Fibroblast of mammary gland (primary cell): ENCODE measurements at regions not wholly inside any gene's neighbourhood (a gene's known extent, or its start where the extent isn't known, plus 50 kb on each side); places are given as distances from the start of the nearest gene placed in this dataset.
"Not testable (repeated sequence)": the region's sequence is repeated elsewhere in the genome, so short reads cannot be mapped to it uniquely, and the experiment has no call there.

ENCODE experiments used
- DNase-seq: peaks from one replicate; pipeline ENCODE4 v3.0.0-alpha.2; 2010; ENCODE audit warnings: low read depth
- H3K4me3 ChIP-seq: 2 replicates; pipeline ENCODE4 v1.5.1; 2011; ENCODE audit warnings: low read depth, mild to moderate bottlenecking, low read length, moderate library complexity; ENCODE audit not compliant: control insufficient read depth
- TF ChIP-seq, protein P1 (sequence below): conservative IDR thresholded peaks from 2 replicates; pipeline ENCODE4 v1.5.1; 2011; ENCODE audit warnings: low read depth, low read length, inconsistent platforms; ENCODE audit not compliant: control insufficient read depth, insufficient read depth

DNA sequence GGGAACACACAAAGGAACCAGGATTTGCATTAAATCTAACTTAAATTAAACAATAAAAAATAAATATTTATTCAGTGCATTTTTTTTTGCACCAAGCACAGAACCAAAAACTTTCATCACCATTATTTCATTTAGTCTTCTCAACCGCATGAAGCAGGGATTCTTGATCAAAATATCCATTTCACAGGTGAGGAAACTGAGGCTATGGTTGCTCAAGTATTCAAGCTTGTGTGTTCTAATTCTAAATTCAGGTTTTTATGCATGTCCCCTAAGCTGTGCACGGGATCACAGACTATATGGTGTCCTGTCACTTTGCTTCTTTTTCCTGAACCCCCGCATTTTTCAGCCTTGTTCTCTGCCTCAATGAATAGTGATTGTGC, 64.3 kb upstream of the BCL6 start:
- no peak overlapping the region for H3K4me3 ChIP-seq
- TF ChIP-seq, protein P1, sequence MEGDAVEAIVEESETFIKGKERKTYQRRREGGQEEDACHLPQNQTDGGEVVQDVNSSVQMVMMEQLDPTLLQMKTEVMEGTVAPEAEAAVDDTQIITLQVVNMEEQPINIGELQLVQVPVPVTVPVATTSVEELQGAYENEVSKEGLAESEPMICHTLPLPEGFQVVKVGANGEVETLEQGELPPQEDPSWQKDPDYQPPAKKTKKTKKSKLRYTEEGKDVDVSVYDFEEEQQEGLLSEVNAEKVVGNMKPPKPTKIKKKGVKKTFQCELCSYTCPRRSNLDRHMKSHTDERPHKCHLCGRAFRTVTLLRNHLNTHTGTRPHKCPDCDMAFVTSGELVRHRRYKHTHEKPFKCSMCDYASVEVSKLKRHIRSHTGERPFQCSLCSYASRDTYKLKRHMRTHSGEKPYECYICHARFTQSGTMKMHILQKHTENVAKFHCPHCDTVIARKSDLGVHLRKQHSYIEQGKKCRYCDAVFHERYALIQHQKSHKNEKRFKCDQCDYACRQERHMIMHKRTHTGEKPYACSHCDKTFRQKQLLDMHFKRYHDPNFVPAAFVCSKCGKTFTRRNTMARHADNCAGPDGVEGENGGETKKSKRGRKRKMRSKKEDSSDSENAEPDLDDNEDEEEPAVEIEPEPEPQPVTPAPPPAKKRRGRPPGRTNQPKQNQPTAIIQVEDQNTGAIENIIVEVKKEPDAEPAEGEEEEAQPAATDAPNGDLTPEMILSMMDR, result no peak
- DNase-seq, result no peak

DNA sequence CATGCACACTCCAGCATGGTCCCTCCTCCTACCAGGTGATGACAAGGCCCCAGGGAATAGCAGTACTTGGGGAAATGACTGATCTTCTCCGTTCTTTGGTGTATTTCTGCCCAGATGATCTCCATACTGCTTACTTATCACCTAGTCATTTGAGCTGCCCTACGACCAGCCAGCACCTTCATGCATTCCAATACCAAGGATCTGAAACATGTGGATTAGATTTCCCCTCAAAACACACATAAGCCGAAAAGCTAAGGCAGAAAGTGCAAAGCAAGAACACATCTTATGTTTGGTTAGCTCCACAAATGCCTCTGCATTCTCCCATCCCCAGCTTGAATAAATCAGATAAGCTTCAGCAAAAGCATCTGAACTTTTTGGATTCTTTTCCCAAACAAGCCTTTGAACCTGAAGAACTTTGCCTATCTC, 64.8 kb upstream of the BCL6 start:
- TF ChIP-seq, protein P1, result no peak
- no peak overlapping the region for H3K4me3 ChIP-seq

DNA sequence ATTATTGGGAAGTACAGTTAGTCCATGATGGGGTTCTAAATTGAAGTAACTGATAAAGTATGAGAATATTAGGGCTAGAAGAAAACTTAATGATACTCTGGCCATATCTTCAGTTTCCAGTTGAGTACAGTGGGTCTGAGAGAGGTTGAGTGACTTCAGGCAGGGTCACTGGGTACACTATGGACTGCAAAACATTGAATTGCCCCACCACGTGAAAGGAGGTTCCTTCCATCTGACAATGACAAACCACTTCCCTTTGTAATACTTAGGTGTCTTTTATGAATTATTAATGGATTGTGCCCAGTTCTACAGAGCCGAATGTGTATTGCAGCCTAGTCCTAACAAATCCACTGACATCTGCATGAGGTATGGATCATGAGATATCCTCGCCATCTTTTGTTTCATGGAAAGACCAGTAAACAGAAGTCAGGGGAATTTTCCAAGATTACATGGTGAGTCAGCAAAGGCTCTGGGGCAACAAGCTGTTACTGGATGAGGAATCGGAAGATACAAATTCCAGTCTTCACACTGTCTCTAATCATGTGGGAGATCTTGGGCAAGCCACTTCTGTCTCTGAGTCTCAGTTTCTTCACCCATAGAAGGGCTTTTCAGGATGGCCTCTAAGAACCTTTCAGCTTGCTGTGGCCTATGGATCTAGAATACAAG, 66.5 kb upstream of the BCL6 start:
- TF ChIP-seq, protein P1, result no peak
- peak; percentile 89 for DNase-seq
- H3K4me3 ChIP-seq, result no peak overlapping the region

More for the DNA sequence above, 64.8 kb upstream of the BCL6 start:
- DNase-seq, result no peak

DNA sequence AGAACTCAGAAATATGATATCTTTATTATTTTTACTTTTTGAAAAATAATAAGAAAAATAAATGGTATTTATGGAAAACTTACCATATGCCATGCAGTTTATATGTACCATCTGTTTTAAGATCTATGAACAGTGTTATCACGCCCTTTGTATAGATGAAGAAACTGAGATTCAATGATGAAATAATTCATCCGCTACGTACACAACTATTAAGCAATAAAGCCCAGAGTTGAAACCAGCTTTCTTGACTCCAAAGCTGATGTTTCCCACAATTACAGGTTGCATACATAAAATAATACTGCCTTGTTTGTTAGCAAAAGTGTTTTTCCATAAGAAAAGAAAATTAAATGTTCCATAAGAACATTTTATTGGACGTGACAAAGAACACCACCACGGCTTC, 67.2 kb upstream of the BCL6 start:
- DNase-seq, result no peak
- TF ChIP-seq, protein P1, result no peak
- H3K4me3 ChIP-seq, result no peak overlapping the region

DNA sequence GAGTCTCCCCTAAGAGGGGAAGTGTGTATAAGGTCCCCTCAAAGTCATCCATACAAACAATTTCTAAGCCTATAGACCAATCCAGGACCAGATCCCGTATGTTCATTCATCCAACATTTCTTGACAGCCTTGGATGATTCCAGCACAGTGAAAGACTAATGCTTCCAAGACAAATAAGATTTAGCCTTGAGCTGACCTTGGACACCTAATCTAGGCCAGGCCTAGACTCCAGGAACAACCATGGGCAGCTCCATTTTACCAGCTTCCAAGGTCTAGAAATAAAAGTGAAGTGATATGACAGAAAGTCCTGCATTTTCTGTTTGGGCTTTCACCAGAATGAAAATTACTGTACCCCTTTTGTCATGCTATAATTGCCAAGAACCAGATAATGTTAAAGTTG, 67.9 kb upstream of the BCL6 start:
- TF ChIP-seq, protein P1, result no peak
- H3K4me3 ChIP-seq, result no peak overlapping the region
- DNase-seq, result no peak

DNA sequence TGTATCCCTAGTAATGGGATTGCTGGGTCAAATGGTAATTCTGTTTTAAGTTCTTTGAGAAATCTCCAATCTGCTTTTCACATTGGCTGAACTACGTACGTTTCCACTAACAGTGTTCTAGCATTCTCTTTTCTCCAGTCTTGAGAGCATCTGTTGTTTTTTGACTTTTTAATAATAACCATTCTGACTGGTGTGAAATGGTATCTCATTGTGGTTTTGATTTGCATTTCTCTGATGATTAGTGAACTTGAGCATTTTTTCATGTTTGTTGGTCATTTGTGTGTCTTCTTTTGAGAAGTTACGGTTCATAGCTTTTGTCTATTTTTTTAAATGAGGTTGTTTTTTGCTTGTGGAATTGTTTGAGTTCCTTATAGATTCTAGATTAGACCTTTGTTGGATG, 72.5 kb upstream of the BCL6 start:
- not testable (repeated sequence) for H3K4me3 ChIP-seq

DNA sequence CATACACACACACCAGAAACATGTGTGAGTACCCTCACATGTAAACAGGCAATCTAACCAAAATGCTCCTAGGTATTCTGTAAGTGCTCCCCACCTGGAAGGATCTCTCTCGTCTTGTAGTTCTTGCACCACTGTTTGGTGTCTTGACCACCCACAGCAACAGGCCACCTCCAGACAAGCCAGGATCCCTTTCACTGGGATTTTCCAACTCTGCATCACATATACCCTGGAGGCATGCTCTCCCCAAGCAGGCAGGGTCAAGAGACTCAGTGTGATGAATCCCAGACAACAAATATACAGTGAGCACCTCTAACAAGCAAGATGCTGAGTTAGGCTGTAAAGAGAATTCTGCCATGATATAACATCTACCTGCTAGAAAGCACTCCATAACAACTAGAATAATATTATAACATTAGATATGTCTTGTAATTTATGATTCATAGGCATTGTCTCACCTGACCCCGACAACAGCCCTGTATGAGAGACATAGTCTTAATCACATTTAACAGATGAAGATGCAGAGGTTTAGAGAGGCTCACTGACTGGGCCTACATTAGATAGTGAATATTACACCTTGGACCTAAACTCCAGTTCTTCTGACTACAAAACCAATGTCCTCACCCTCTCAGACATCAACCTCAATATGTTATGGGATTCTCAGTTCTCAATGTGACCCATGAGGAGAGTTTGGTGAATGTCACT, 76.5 kb upstream of the BCL6 start:
- TF ChIP-seq, protein P1, result no peak
- no peak overlapping the region for H3K4me3 ChIP-seq
- DNase-seq, result no peak

More for the DNA sequence above, 72.5 kb upstream of the BCL6 start:
- not testable (repeated sequence) for DNase-seq
